HEK293 (cell line): ENCODE measurements at regions not wholly inside any gene's neighbourhood (a gene's known extent, or its start where the extent isn't known, plus 50 kb on each side); places are given as distances from the start of the nearest gene placed in this dataset.

ENCODE experiments used
- CTCF ChIA-PET: fragments of 350-600 bp; formaldehyde crosslinking; extraction: SDS; loops from one replicate; lab custom pipeline; 2021; ENCODE audit warnings: antibody characterized with exemption; lab: Yijun Ruan, JAX
- POLR2A ChIA-PET: fragments of 300-600 bp; formaldehyde crosslinking; extraction: SDS; loops from one replicate; lab custom pipeline; 2020; ENCODE audit warnings: antibody characterized with exemption, inconsistent platforms; lab: Yijun Ruan, JAX
- H3K27ac ChIP-seq: fragments of 200-500 bp; sonication (Bioruptor generic); 2 replicates; pipeline ENCODE4 v1.5.1; 2014; ENCODE audit warnings: low read depth, low read length, control low read depth, inconsistent platforms; ENCODE audit errors: extremely low read depth
- H3K36me3 ChIP-seq, 2 experiments: fragments of 200-500 bp in 1 of 2; sonication (Bioruptor generic) in 1 of 2; 1 replicate in 1 of 2; 2 replicates in 1 of 2; pipeline ENCODE4 v1.5.1; 2014 to 2017; ENCODE audit warnings: inconsistent platforms in 2 of 2, low read length in 2 of 2; ENCODE audit not compliant: control insufficient read depth in 2 of 2, insufficient read depth in 1 of 2
- H3K4me1 ChIP-seq: fragments of 200-500 bp; sonication (Bioruptor generic); 2 replicates; pipeline ENCODE4 v1.5.1; 2014; ENCODE audit warnings: mild to moderate bottlenecking, low read length, inconsistent platforms; ENCODE audit not compliant: control insufficient read depth, insufficient read depth
- H3K4me3 ChIP-seq: 2 replicates; pipeline ENCODE4 v1.5.1; 2011; ENCODE audit warnings: low read depth, mild to moderate bottlenecking, control low read depth, low read length, moderate library complexity
- H3K9me3 ChIP-seq: fragments of 200-500 bp; sonication (Bioruptor generic); 2 replicates; pipeline ENCODE4 v1.5.1; 2014; ENCODE audit warnings: low read depth, low read length, inconsistent platforms; ENCODE audit not compliant: control insufficient read depth, insufficient read depth
- GLI4 ChIP-seq: fragments of 450-650 bp; formaldehyde crosslinking; IDR thresholded peaks from 2 replicates; pipeline ENCODE4 v1.5.1; 2016; ENCODE audit warnings: missing biosample characterization, missing genetic modification characterization
- SALL2 ChIP-seq: fragments of 450-650 bp; formaldehyde crosslinking; IDR thresholded peaks from 2 replicates; pipeline ENCODE4 v1.5.0; 2017; ENCODE audit warnings: missing biosample characterization, mild to moderate bottlenecking, missing genetic modification characterization, borderline replicate concordance
- SCRT2 ChIP-seq: fragments of 450-650 bp; formaldehyde crosslinking; IDR thresholded peaks from 2 replicates; pipeline ENCODE4 v1.5.1; 2016; ENCODE audit warnings: missing biosample characterization, missing genetic modification characterization
- TRIM28 ChIP-seq: IDR thresholded peaks from 2 replicates; pipeline ENCODE4 v1.6.1; 2011; ENCODE audit warnings: low read length, control low read depth, borderline replicate concordance
- WT1 ChIP-seq: fragments of 450-650 bp; formaldehyde crosslinking; IDR thresholded peaks from 2 replicates; pipeline ENCODE4 v1.5.1; 2016; ENCODE audit warnings: missing biosample characterization, missing genetic modification characterization
- ZBTB20 ChIP-seq: fragments of 450-650 bp; formaldehyde crosslinking; IDR thresholded peaks from 2 replicates; pipeline ENCODE4 v1.5.1; 2016; ENCODE audit warnings: missing biosample characterization, missing genetic modification characterization
- ZBTB8A ChIP-seq: fragments of 450-650 bp; formaldehyde crosslinking; IDR thresholded peaks from 2 replicates; pipeline ENCODE4 v1.5.1; 2016; ENCODE audit warnings: missing biosample characterization, missing genetic modification characterization
- ZFP41 ChIP-seq: fragments of 450-650 bp; formaldehyde crosslinking; IDR thresholded peaks from 2 replicates; pipeline ENCODE4 v1.5.1; 2016; ENCODE audit warnings: missing biosample characterization, missing genetic modification characterization, borderline replicate concordance
- ZNF223 ChIP-seq: fragments of 450-650 bp; formaldehyde crosslinking; IDR thresholded peaks from 2 replicates; pipeline ENCODE4 v1.5.1; 2016; ENCODE audit warnings: missing biosample characterization, missing genetic modification characterization
- ZNF350 ChIP-seq: fragments of 450-650 bp; formaldehyde crosslinking; IDR thresholded peaks from 2 replicates; pipeline ENCODE4 v1.5.0; 2017; ENCODE audit warnings: missing biosample characterization, mild to moderate bottlenecking, missing genetic modification characterization
- ZNF555 ChIP-seq: fragments of 450-650 bp; formaldehyde crosslinking; conservative IDR thresholded peaks from 2 replicates; pipeline ENCODE4 v1.5.1; 2017; ENCODE audit warnings: missing biosample characterization, mild to moderate bottlenecking, missing genetic modification characterization, inconsistent platforms
- ZNF610 ChIP-seq: fragments of 450-650 bp; formaldehyde crosslinking; IDR thresholded peaks from 2 replicates; pipeline ENCODE4 v1.5.1; 2016; ENCODE audit warnings: missing biosample characterization, missing genetic modification characterization, borderline replicate concordance
- ZNF670 ChIP-seq: fragments of 450-650 bp; formaldehyde crosslinking; IDR thresholded peaks from 2 replicates; pipeline ENCODE4 v1.5.1; 2016; ENCODE audit warnings: missing biosample characterization, missing genetic modification characterization, low read depth
- ZNF701 ChIP-seq: fragments of 450-650 bp; formaldehyde crosslinking; IDR thresholded peaks from 2 replicates; pipeline ENCODE4 v1.5.1; 2016; ENCODE audit warnings: missing biosample characterization, missing genetic modification characterization
- ZNF747 ChIP-seq: fragments of 450-650 bp; formaldehyde crosslinking; IDR thresholded peaks from 2 replicates; pipeline ENCODE4 v1.5.1; 2016; ENCODE audit warnings: missing biosample characterization, missing genetic modification characterization
- TF ChIP-seq, protein P1 (sequence below): fragments of 450-650 bp; formaldehyde crosslinking; IDR thresholded peaks from 2 replicates; pipeline ENCODE4 v1.5.1; 2016; ENCODE audit warnings: missing biosample characterization, missing genetic modification characterization
- TF ChIP-seq, protein P2 (sequence below): fragments of 450-650 bp; formaldehyde crosslinking; IDR thresholded peaks from 2 replicates; pipeline ENCODE4 v1.5.1; 2016; ENCODE audit warnings: missing biosample characterization, missing genetic modification characterization, borderline replicate concordance
- TF ChIP-seq, protein P3 (sequence below): fragments of 450-650 bp; formaldehyde crosslinking; IDR thresholded peaks from 2 replicates; pipeline ENCODE4 v1.5.1; 2016; ENCODE audit warnings: missing biosample characterization, missing genetic modification characterization

DNA sequence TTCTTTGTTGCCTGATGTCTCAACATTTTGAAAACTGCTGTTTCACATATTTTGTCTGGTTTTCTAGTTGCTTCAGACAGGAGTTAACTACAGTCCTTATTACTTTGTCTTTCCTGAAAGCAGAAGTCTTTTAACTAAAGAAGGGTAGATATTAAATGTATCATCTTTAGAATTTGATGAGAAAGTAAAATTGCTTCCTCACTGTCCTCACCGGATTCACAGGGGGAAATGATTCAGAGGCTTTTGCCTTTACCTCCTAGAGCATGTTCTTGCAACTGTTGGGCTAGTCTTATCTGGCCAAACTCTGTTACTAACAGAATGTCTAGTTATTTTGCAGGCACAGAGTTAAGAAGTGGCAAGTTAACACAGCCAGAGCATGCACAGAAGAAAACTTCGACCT, 107.2 kb upstream of the VAV3 start:
- TF ChIP-seq, protein P1, sequence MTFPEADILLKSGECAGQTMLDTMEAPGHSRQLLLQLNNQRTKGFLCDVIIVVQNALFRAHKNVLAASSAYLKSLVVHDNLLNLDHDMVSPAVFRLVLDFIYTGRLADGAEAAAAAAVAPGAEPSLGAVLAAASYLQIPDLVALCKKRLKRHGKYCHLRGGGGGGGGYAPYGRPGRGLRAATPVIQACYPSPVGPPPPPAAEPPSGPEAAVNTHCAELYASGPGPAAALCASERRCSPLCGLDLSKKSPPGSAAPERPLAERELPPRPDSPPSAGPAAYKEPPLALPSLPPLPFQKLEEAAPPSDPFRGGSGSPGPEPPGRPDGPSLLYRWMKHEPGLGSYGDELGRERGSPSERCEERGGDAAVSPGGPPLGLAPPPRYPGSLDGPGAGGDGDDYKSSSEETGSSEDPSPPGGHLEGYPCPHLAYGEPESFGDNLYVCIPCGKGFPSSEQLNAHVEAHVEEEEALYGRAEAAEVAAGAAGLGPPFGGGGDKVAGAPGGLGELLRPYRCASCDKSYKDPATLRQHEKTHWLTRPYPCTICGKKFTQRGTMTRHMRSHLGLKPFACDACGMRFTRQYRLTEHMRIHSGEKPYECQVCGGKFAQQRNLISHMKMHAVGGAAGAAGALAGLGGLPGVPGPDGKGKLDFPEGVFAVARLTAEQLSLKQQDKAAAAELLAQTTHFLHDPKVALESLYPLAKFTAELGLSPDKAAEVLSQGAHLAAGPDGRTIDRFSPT (tag by site-specific recombination), result no peak
- TF ChIP-seq ZBTB8A (tag by site-specific recombination), result no peak
- no peak for TF ChIP-seq ZFP41 (tag by site-specific recombination)
- TF ChIP-seq ZNF747 (tag by site-specific recombination), result no peak
- no peak for TF ChIP-seq GLI4 (tag by site-specific recombination)
- no peak for TF ChIP-seq SALL2 (tag by site-specific recombination)
- TF ChIP-seq, protein P2, sequence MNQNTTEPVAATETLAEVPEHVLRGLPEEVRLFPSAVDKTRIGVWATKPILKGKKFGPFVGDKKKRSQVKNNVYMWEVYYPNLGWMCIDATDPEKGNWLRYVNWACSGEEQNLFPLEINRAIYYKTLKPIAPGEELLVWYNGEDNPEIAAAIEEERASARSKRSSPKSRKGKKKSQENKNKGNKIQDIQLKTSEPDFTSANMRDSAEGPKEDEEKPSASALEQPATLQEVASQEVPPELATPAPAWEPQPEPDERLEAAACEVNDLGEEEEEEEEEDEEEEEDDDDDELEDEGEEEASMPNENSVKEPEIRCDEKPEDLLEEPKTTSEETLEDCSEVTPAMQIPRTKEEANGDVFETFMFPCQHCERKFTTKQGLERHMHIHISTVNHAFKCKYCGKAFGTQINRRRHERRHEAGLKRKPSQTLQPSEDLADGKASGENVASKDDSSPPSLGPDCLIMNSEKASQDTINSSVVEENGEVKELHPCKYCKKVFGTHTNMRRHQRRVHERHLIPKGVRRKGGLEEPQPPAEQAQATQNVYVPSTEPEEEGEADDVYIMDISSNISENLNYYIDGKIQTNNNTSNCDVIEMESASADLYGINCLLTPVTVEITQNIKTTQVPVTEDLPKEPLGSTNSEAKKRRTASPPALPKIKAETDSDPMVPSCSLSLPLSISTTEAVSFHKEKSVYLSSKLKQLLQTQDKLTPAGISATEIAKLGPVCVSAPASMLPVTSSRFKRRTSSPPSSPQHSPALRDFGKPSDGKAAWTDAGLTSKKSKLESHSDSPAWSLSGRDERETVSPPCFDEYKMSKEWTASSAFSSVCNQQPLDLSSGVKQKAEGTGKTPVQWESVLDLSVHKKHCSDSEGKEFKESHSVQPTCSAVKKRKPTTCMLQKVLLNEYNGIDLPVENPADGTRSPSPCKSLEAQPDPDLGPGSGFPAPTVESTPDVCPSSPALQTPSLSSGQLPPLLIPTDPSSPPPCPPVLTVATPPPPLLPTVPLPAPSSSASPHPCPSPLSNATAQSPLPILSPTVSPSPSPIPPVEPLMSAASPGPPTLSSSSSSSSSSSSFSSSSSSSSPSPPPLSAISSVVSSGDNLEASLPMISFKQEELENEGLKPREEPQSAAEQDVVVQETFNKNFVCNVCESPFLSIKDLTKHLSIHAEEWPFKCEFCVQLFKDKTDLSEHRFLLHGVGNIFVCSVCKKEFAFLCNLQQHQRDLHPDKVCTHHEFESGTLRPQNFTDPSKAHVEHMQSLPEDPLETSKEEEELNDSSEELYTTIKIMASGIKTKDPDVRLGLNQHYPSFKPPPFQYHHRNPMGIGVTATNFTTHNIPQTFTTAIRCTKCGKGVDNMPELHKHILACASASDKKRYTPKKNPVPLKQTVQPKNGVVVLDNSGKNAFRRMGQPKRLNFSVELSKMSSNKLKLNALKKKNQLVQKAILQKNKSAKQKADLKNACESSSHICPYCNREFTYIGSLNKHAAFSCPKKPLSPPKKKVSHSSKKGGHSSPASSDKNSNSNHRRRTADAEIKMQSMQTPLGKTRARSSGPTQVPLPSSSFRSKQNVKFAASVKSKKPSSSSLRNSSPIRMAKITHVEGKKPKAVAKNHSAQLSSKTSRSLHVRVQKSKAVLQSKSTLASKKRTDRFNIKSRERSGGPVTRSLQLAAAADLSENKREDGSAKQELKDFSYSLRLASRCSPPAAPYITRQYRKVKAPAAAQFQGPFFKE (tag by site-specific recombination), result no peak
- TF ChIP-seq, protein P3, sequence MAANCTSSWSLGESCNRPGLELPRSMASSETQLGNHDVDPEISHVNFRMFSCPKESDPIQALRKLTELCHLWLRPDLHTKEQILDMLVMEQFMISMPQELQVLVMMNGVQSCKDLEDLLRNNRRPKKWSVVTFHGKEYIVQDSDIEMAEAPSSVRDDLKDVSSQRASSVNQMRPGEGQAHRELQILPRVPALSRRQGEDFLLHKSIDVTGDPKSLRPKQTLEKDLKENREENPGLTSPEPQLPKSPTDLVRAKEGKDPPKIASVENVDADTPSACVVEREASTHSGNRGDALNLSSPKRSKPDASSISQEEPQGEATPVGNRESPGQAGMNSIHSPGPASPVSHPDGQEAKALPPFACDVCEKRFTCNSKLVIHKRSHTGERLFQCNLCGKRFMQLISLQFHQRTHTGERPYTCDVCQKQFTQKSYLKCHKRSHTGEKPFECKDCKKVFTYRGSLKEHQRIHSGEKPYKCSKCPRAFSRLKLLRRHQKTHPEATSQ, result no peak
- no peak for TF ChIP-seq ZNF555 (tag by site-specific recombination)
- TF ChIP-seq ZNF610, result no peak
- no peak for TF ChIP-seq ZNF670 (tag by site-specific recombination)
- no peak for TF ChIP-seq SCRT2 (tag by site-specific recombination)
- TF ChIP-seq TRIM28, result no peak
- TF ChIP-seq ZBTB20 (tag by site-specific recombination), result no peak
- TF ChIP-seq ZNF350 (tag by site-specific recombination), result no peak
- TF ChIP-seq WT1 (tag by site-specific recombination), result no peak
- TF ChIP-seq ZNF223, result no peak
- TF ChIP-seq ZNF701 (tag by site-specific recombination), result no peak
- Histone ChIP-seq H3K36me3 (no peaks in the 10 kb centered on the region), H3K27ac (no peak overlapping the region), H3K4me1 (no peaks in the 10 kb centered on the region), H3K9me3 (no peaks in the 10 kb centered on the region), H3K4me3 (no peak overlapping the region)
- CTCF ChIA-PET, result no interaction called here
- POLR2A ChIA-PET, result no interaction called here
